ENCODE measurements at regions not wholly inside any gene's neighbourhood (a gene's known extent, or its start where the extent isn't known, plus 50 kb on each side); places are given as distances from the start of the nearest gene placed in this dataset.

GRCh38 chr11:33412241-33412640 is 155.1 kb downstream of the HIPK3 start:
- no peak for DNase-seq (ENCODE audit: low read depth)

- DNase-seq (ENCODE audit: low read depth), result no peak
Observed at GRCh38 chr11:33411751-33412150, 154.6 kb downstream of the HIPK3 start.

GRCh38 chr11:33410086-33410765 is 153.0 kb downstream of the HIPK3 start:
- DNase-seq (ENCODE audit: low read depth), result no peak

Data from fibroblast of gingiva (primary cell).